Mesenteric fat pad (tissue), 1 donor: ENCODE measurements at regions not wholly inside any gene's neighbourhood (a gene's known extent, or its start where the extent isn't known, plus 50 kb on each side); places are given as distances from the start of the nearest gene placed in this dataset.
"Not testable (repeated sequence)": the region's sequence is repeated elsewhere in the genome, so short reads cannot be mapped to it uniquely, and the experiment has no call there.

Source experiments
- DNase-seq: peaks from one replicate; pipeline ENCODE4 v3.0.0-alpha.2; 2020; ENCODE audit warnings: low spot score
- donor health status: DM: yes; HTN: yes; CAD: no.

- DNase-seq = no peak
These were observed 234.1 kb upstream of the NR3C2 start for GRCh38 chr4:148676344-148676743.

GRCh38 chr4:148674876-148675275 lies 232.7 kb upstream of the NR3C2 start:
- no peak for DNase-seq

- no peak for DNase-seq
These were observed 222.4 kb upstream of the NR3C2 start for GRCh38 chr4:148664636-148665035.

GRCh38 chr4:148654131-148654530 lies 211.9 kb upstream of the NR3C2 start:
- DNase-seq = no peak

- DNase-seq = no peak
These were observed 211.5 kb upstream of the NR3C2 start for GRCh38 chr4:148653681-148654080.

- no peak for DNase-seq
These were observed 209.8 kb upstream of the NR3C2 start for GRCh38 chr4:148651991-148652390.

GRCh38 chr4:148649652-148650331 lies 207.6 kb upstream of the NR3C2 start:
- no peak for DNase-seq

GRCh38 chr4:148643851-148644250 lies 201.6 kb upstream of the NR3C2 start:
- no peak for DNase-seq

GRCh38 chr4:148642907-148643306 lies 200.7 kb upstream of the NR3C2 start:
- no peak for DNase-seq

- not testable (repeated sequence) for DNase-seq
These were observed 195.9 kb upstream of the NR3C2 start for GRCh38 chr4:148638079-148638478.

GRCh38 chr4:148637453-148637852 lies 195.2 kb upstream of the NR3C2 start:
- not testable (repeated sequence) for DNase-seq

- no peak for DNase-seq
These were observed 192.3 kb upstream of the NR3C2 start for GRCh38 chr4:148634476-148634875.

- DNase-seq = no peak
These were observed 191.5 kb upstream of the NR3C2 start for GRCh38 chr4:148633720-148634119.

GRCh38 chr4:148632476-148632875 lies 190.3 kb upstream of the NR3C2 start:
- DNase-seq = no peak

GRCh38 chr4:148630051-148630450 lies 187.8 kb upstream of the NR3C2 start:
- DNase-seq = no peak

GRCh38 chr4:148618856-148619255 lies 176.6 kb upstream of the NR3C2 start:
- no peak for DNase-seq

- DNase-seq = no peak
These were observed 166.8 kb upstream of the NR3C2 start for GRCh38 chr4:148608968-148609367.

- DNase-seq = not testable (repeated sequence)
These were observed 156.4 kb upstream of the NR3C2 start for GRCh38 chr4:148598418-148599207.

GRCh38 chr4:148589182-148589581 lies 147.0 kb upstream of the NR3C2 start:
- no peak for DNase-seq

- DNase-seq = no peak
These were observed 133.4 kb upstream of the NR3C2 start for GRCh38 chr4:148575577-148575976.

GRCh38 chr4:148574911-148575310 lies 132.7 kb upstream of the NR3C2 start:
- DNase-seq = no peak

GRCh38 chr4:148574502-148574901 lies 132.3 kb upstream of the NR3C2 start:
- no peak for DNase-seq

- DNase-seq = no peak
These were observed 131.9 kb upstream of the NR3C2 start for GRCh38 chr4:148574066-148574465.
